ENCODE measurements at regions not wholly inside any gene's neighbourhood (a gene's known extent, or its start where the extent isn't known, plus 50 kb on each side); places are given as distances from the start of the nearest gene placed in this dataset.

GRCh38 chr15:94100863-94101262, 130.5 kb upstream of the MCTP2 start:
- Histone ChIP-seq H3K79me2 (ENCODE audit: insufficient read depth, low read length) (no peaks in the 10 kb centered on the region), H2AFZ (ENCODE audit: low read depth, low read length) (no peak overlapping the region), H3K36me3 (ENCODE audit: insufficient read depth, low read length) (no peaks in the 10 kb centered on the region), H3K4me1 (ENCODE audit: insufficient read depth, low read length) (peaks cover 15% of the 10 kb centered on the region), H3K4me2 (ENCODE audit: insufficient read depth, low read length) (no peak overlapping the region), H3K4me3 (ENCODE audit: low read depth in 1 of 2, low read length in 2 of 2) (no peak overlapping the region), H3K9me3 (ENCODE audit: insufficient read depth, low read length, severe bottlenecking) (no peaks in the 10 kb centered on the region), H4K20me1 (ENCODE audit: insufficient read depth, low read length) (no peaks in the 10 kb centered on the region), H3K27ac (ENCODE audit: low read length) (no peak overlapping the region), H3K27me3 (ENCODE audit: insufficient read depth, low read length, poor library complexity) (no peaks in the 10 kb centered on the region), H3K9ac (ENCODE audit: low read depth, low read length) (no peak overlapping the region)
- no peak for TF ChIP-seq CTCF (IDR thresholded peaks at IDR 0.05; ENCODE audit: borderline replicate concordance, extremely low read depth, low read length, poor library complexity, severe bottlenecking)
- no peak for TF ChIP-seq EZH2 (IDR thresholded peaks at IDR 0.05; ENCODE audit: borderline replicate concordance, low read depth, low read length, severe bottlenecking)
- ATAC-seq (ENCODE audit: insufficient read depth, low read depth) (no peak), DNase-seq (no peak)

- ATAC-seq (ENCODE audit: insufficient read depth, low read depth) (no peak), DNase-seq (no peak)
- no peaks in the 10 kb centered on the region for H3K27me3 ChIP-seq (ENCODE audit: insufficient read depth, low read length, poor library complexity)
- TF ChIP-seq EZH2 (IDR thresholded peaks at IDR 0.05; ENCODE audit: borderline replicate concordance, low read depth, low read length, severe bottlenecking), result no peak
- no peak for TF ChIP-seq CTCF (IDR thresholded peaks at IDR 0.05; ENCODE audit: borderline replicate concordance, extremely low read depth, low read length, poor library complexity, severe bottlenecking)
- no peaks in the 10 kb centered on the region for H3K79me2 ChIP-seq (ENCODE audit: insufficient read depth, low read length)
- no peak overlapping the region for H3K9ac ChIP-seq (ENCODE audit: low read depth, low read length)
- H3K27ac ChIP-seq (ENCODE audit: low read length), result no peak overlapping the region
- H3K9me3 ChIP-seq (ENCODE audit: insufficient read depth, low read length, severe bottlenecking), result no peaks in the 10 kb centered on the region
- no peaks in the 10 kb centered on the region for H3K36me3 ChIP-seq (ENCODE audit: insufficient read depth, low read length)
- H3K4me2 ChIP-seq (ENCODE audit: insufficient read depth, low read length), result no peak overlapping the region
- no peaks in the 10 kb centered on the region for H4K20me1 ChIP-seq (ENCODE audit: insufficient read depth, low read length)
- peak overlapping the region; percentile 51 for H2AFZ ChIP-seq (ENCODE audit: low read depth, low read length)
- H3K4me1 ChIP-seq (ENCODE audit: insufficient read depth, low read length), result peaks cover 8% of the 10 kb centered on the region
- H3K4me3 ChIP-seq (ENCODE audit: low read depth in 1 of 2, low read length in 2 of 2), result no peak overlapping the region
These were observed 131.8 kb upstream of the MCTP2 start for GRCh38 chr15:94099574-94099960.

- peaks cover 8% of the 10 kb centered on the region for H3K4me1 ChIP-seq (ENCODE audit: insufficient read depth, low read length)
- H2AFZ ChIP-seq (ENCODE audit: low read depth, low read length), result peak overlapping the region; percentile 51; the same call in 1 of the 2 replicates
- no peaks in the 10 kb centered on the region for H3K79me2 ChIP-seq (ENCODE audit: insufficient read depth, low read length)
- no peak overlapping the region for H3K9ac ChIP-seq (ENCODE audit: low read depth, low read length)
- H3K4me2 ChIP-seq (ENCODE audit: insufficient read depth, low read length), result no peak overlapping the region
- ATAC-seq (ENCODE audit: insufficient read depth, low read depth) (no peak), DNase-seq (no peak)
- H3K9me3 ChIP-seq (ENCODE audit: insufficient read depth, low read length, severe bottlenecking), result no peaks in the 10 kb centered on the region
- no peaks in the 10 kb centered on the region for H4K20me1 ChIP-seq (ENCODE audit: insufficient read depth, low read length)
- no peak for TF ChIP-seq CTCF (IDR thresholded peaks at IDR 0.05; ENCODE audit: borderline replicate concordance, extremely low read depth, low read length, poor library complexity, severe bottlenecking)
- no peak for TF ChIP-seq EZH2 (IDR thresholded peaks at IDR 0.05; ENCODE audit: borderline replicate concordance, low read depth, low read length, severe bottlenecking)
- H3K27me3 ChIP-seq (ENCODE audit: insufficient read depth, low read length, poor library complexity), result no peaks in the 10 kb centered on the region
- no peaks in the 10 kb centered on the region for H3K36me3 ChIP-seq (ENCODE audit: insufficient read depth, low read length)
- no peak overlapping the region for H3K27ac ChIP-seq (ENCODE audit: low read length)
- no peak overlapping the region for H3K4me3 ChIP-seq (ENCODE audit: low read depth in 1 of 2, low read length in 2 of 2)
These were observed 132.3 kb upstream of the MCTP2 start for GRCh38 chr15:94098921-94099573.
